HCT116 (cell line): ENCODE measurements at regions not wholly inside any gene's neighbourhood (a gene's known extent, or its start where the extent isn't known, plus 50 kb on each side); places are given as distances from the start of the nearest gene placed in this dataset.

Experiments used
- ATAC-seq: fragments of 200-7000 bp; cut with Tn5 transposase; 2 replicates; pipeline ENCODE4 v1.9.1; 2020; ENCODE audit warnings: mild to moderate bottlenecking, moderate library complexity
- BruUV-seq: library from RNA; stranded (reverse); fragments of 400-500 nt; replicated peaks from 2 replicates; lab custom pipeline; 2021; lab: Mats Ljungman, UMichigan
- CTCF ChIA-PET: fragments of 300-600 bp; sonication (Branson Sonifier 250); formaldehyde crosslinking; loops from one replicate; lab custom pipeline; 2021; ENCODE audit warnings: antibody characterized with exemption; lab: Charles Lee
- POLR2A ChIA-PET: fragments of 300-600, 350-600 bp; sonication (Branson Sonifier 250); formaldehyde crosslinking; loops from one replicate; lab custom pipeline; 2021; ENCODE audit warnings: antibody characterized with exemption; lab: Charles Lee
- RAD21 ChIA-PET, 2 experiments: fragments of 300-600 bp; sonication (Branson Sonifier 250); formaldehyde crosslinking; loops; one replicate each; lab custom pipeline; 2023; ENCODE audit warnings: low total read pairs in 2 of 2; ENCODE audit not compliant: uncharacterized antibody in 2 of 2, unreplicated experiment in 2 of 2, low non-redundant PET in 1 of 2; lab: Charles Lee
- DNase-seq: peaks from one replicate; pipeline ENCODE4 v3.0.0-alpha.2; 2010; ENCODE audit warnings: low read depth, low spot score
- H2AFZ ChIP-seq: fragments of 200-600 bp; shearing (Covaris generic), sonication (generic); 2 replicates; pipeline ENCODE4 v1.6.1; 2017; ENCODE audit warnings: low read depth, mixed run types, mixed read lengths, antibody characterized with exemption, low read length; ENCODE audit not compliant: poor library complexity, severe bottlenecking
- H3K27ac ChIP-seq: 2 replicates; pipeline ENCODE4 v1.5.1; 2012; ENCODE audit warnings: low read depth, low read length
- H3K27me3 ChIP-seq: fragments of 200-600 bp; sonication (generic); 2 replicates; pipeline ENCODE4 v1.6.1; 2016; ENCODE audit warnings: mixed run types, low read length, mixed read lengths; ENCODE audit not compliant: insufficient read depth
- H3K36me3 ChIP-seq, 2 experiments: fragments of 200-500 bp in 1 of 2; fragments of 200-600 bp in 1 of 2; sonication (Bioruptor generic) in 1 of 2; sonication (generic) in 1 of 2; 2 replicates each; pipeline versions ENCODE4 v1.5.1 to v1.6.1; 2014 to 2016; ENCODE audit warnings: low read length in 2 of 2, inconsistent platforms in 1 of 2, mixed read lengths in 1 of 2, mixed run types in 1 of 2; ENCODE audit not compliant: insufficient read depth in 2 of 2, control insufficient read depth in 1 of 2
- H3K4me1 ChIP-seq, 2 experiments: fragments of 200-600 bp in 1 of 2; sonication (generic) in 1 of 2; 2 replicates each; pipeline versions ENCODE4 v1.5.1 to v1.6.1; 2012 to 2017; ENCODE audit warnings: low read length in 2 of 2, inconsistent platforms in 1 of 2, mild to moderate bottlenecking in 1 of 2, mixed read lengths in 1 of 2, mixed run types in 1 of 2, moderate library complexity in 1 of 2; ENCODE audit not compliant: insufficient read depth in 2 of 2, control insufficient read depth in 1 of 2
- H3K4me2 ChIP-seq: fragments of 200-600 bp; sonication (generic); 2 replicates; pipeline ENCODE4 v1.6.1; 2017; ENCODE audit warnings: mixed run types, low read length, mixed read lengths
- H3K4me3 ChIP-seq, 2 experiments: fragments of 200-600 bp in 1 of 2; sonication (generic) in 1 of 2; replicated peaks in 1 of 2; 2 replicates each; pipeline ENCODE4 v1.5.1; 2011 to 2016; ENCODE audit warnings: low read length in 2 of 2, control low read depth in 1 of 2, low read depth in 1 of 2, mild to moderate bottlenecking in 1 of 2, mixed read lengths in 1 of 2, mixed run types in 1 of 2
- H3K79me2 ChIP-seq: fragments of 200-600 bp; sonication (generic); 2 replicates; pipeline ENCODE4 v1.6.1; 2017; ENCODE audit warnings: mild to moderate bottlenecking, mixed run types, low read length, moderate library complexity, mixed read lengths; ENCODE audit not compliant: insufficient read depth
- H3K9ac ChIP-seq: fragments of 200-600 bp; sonication (generic); 2 replicates; pipeline ENCODE4 v1.6.1; 2016; ENCODE audit warnings: low read length, mixed read lengths
- H3K9me2 ChIP-seq: fragments of 200-600 bp; sonication (generic), shearing (Covaris generic); 2 replicates; pipeline ENCODE4 v1.6.1; 2017; ENCODE audit warnings: mixed run types, mild to moderate bottlenecking, moderate library complexity; ENCODE audit not compliant: insufficient read depth
- H3K9me3 ChIP-seq, 2 experiments: fragments of 200-500 bp in 1 of 2; fragments of 200-600 bp in 1 of 2; sonication (Bioruptor generic) in 1 of 2; sonication (generic) in 1 of 2; 2 replicates each; pipeline ENCODE4 v1.6.1; 2014 to 2017; ENCODE audit warnings: low read length in 2 of 2, mixed read lengths in 2 of 2, inconsistent platforms in 1 of 2, low read depth in 1 of 2, mild to moderate bottlenecking in 1 of 2, mixed run types in 1 of 2, moderate library complexity in 1 of 2; ENCODE audit not compliant: control insufficient read depth in 1 of 2, insufficient read depth in 1 of 2
- H4K20me1 ChIP-seq: fragments of 200-600 bp; sonication (generic), shearing (Covaris generic); 2 replicates; pipeline ENCODE4 v1.6.1; 2017; ENCODE audit warnings: mixed run types, mild to moderate bottlenecking, moderate library complexity; ENCODE audit not compliant: insufficient read depth
- ATF3 ChIP-seq: IDR thresholded peaks from 2 replicates; pipeline ENCODE4 v1.6.1; 2012
- CBX3 ChIP-seq: IDR thresholded peaks from 2 replicates; pipeline ENCODE4 v1.6.1; 2012; ENCODE audit warnings: low read depth
- CTCF ChIP-seq, 3 experiments: fragments of 200-600 bp in 1 of 3; sonication (generic) in 1 of 3; IDR thresholded peaks in 2 of 3; conservative IDR thresholded peaks in 1 of 3; 2 replicates each; pipeline ENCODE4 v1.5.1; 2012 to 2017; ENCODE audit warnings: low read depth in 2 of 3, low read length in 2 of 3, antibody characterized with exemption in 1 of 3, borderline replicate concordance in 1 of 3, control low read depth in 1 of 3, mild to moderate bottlenecking in 1 of 3, mixed read lengths in 1 of 3, mixed run types in 1 of 3, moderate library complexity in 1 of 3; ENCODE audit not compliant: insufficient read depth in 1 of 3
- EGR1 ChIP-seq: IDR thresholded peaks from 2 replicates; pipeline ENCODE4 v1.6.1; 2012; ENCODE audit warnings: low read depth
- EZH2 ChIP-seq: fragments of 200-600 bp; sonication (generic); IDR thresholded peaks from 2 replicates; pipeline ENCODE4 v1.6.1; 2017; ENCODE audit warnings: antibody characterized with exemption, mixed run types
- EZH2phosphoT487 ChIP-seq: fragments of 200-600 bp; IDR thresholded peaks from 2 replicates; pipeline ENCODE4 v1.6.1; 2018; ENCODE audit warnings: antibody characterized with exemption, borderline replicate concordance
- FOSL1 ChIP-seq: IDR thresholded peaks from 2 replicates; pipeline ENCODE4 v1.6.1; 2012; ENCODE audit warnings: low read depth
- JUND ChIP-seq: IDR thresholded peaks from 2 replicates; pipeline ENCODE4 v1.6.1; 2012
- MAX ChIP-seq: IDR thresholded peaks from 2 replicates; pipeline ENCODE4 v1.6.1; 2012
- RAD21 ChIP-seq: IDR thresholded peaks from 2 replicates; pipeline ENCODE4 v1.6.1; 2012; ENCODE audit warnings: low read depth, mild to moderate bottlenecking
- REST ChIP-seq: IDR thresholded peaks from 2 replicates; pipeline ENCODE4 v1.6.1; 2012; ENCODE audit warnings: low read depth
- SP1 ChIP-seq: IDR thresholded peaks from 2 replicates; pipeline ENCODE4 v1.6.1; 2012; ENCODE audit warnings: low read depth
- SRF ChIP-seq: IDR thresholded peaks from 2 replicates; pipeline ENCODE4 v1.6.1; 2012; ENCODE audit warnings: low read depth
- ZBTB33 ChIP-seq: IDR thresholded peaks from 2 replicates; pipeline ENCODE4 v1.6.1; 2011; ENCODE audit warnings: mild to moderate bottlenecking, low read length, moderate library complexity; ENCODE audit not compliant: insufficient replicate concordance; ENCODE audit errors: extremely low read depth
- ZNF274 ChIP-seq: fragments of 200-500 bp; sonication (Bioruptor generic); IDR thresholded peaks from 2 replicates; pipeline ENCODE4 v1.6.1; 2014; ENCODE audit warnings: mild to moderate bottlenecking, low read depth, low read length, inconsistent platforms
- intact Hi-C: fragments of 100-400 bp; cut with micrococcal nuclease; formaldehyde crosslinking; loops from 2 replicates; pipeline ENCODE4 v1.10.0; 2022

- BruUV-seq: no TSS peak
- CTCF ChIA-PET: no interaction called here
- no peaks in the 10 kb centered on the region for H4K20me1 ChIP-seq
- H2AFZ ChIP-seq: no peak overlapping the region
- H3K9me3 ChIP-seq: no peaks in the 10 kb centered on the region
- H3K27ac ChIP-seq: no peak overlapping the region
- POLR2A ChIA-PET: no interaction called here
- no peak for TF ChIP-seq RAD21
- no peak for TF ChIP-seq REST
- no peak for TF ChIP-seq EZH2
- TF ChIP-seq ZNF274: no peak
- TF ChIP-seq FOSL1: no peak
- no peak for TF ChIP-seq SP1
- TF ChIP-seq ZBTB33: no peak
- no peak for TF ChIP-seq ATF3
- no peak for TF ChIP-seq EGR1
- TF ChIP-seq CTCF (IDR thresholded peaks at IDR 0.05 in 2 of 3, conservative IDR thresholded peaks at IDR 0.05 in 1 of 3; ENCODE audit: borderline replicate concordance in 1 of 3, insufficient read depth in 1 of 3, low read depth in 2 of 3, low read length in 2 of 3): no peak
- TF ChIP-seq EZH2phosphoT487: no peak
- no peak for TF ChIP-seq MAX
- no peak for TF ChIP-seq SRF
- no peak for TF ChIP-seq CBX3
- TF ChIP-seq JUND: no peak
- TF ChIP-seq, all 23 proteins: peak for 0
- Histone ChIP-seq H3K4me1 (peaks cover 3 to 20% of the 10 kb centered on the region in 2 experiments; a peak in 3 of 4 replicates), H3K4me2 (no peak overlapping the region), H3K27me3 (no peaks in the 10 kb centered on the region), H3K36me3 (no peaks in the 10 kb centered on the region), H3K4me3 (no peak overlapping the region), H3K9me2 (no peaks in the 10 kb centered on the region; the same call in 1 of the 2 replicates), H3K9ac (no peak overlapping the region), H3K79me2 (no peaks in the 10 kb centered on the region)
- intact Hi-C loops: no loop called here
- DNase-seq (no peak), ATAC-seq (no peak)
- RAD21 ChIA-PET: no interaction called here
Observed at GRCh38 chr5:128711216-128711615, 173.2 kb upstream of the FBN2 start.
